ENCODE measurements at regions not wholly inside any gene's neighbourhood (a gene's known extent, or its start where the extent isn't known, plus 50 kb on each side); places are given as distances from the start of the nearest gene placed in this dataset.

DNA sequence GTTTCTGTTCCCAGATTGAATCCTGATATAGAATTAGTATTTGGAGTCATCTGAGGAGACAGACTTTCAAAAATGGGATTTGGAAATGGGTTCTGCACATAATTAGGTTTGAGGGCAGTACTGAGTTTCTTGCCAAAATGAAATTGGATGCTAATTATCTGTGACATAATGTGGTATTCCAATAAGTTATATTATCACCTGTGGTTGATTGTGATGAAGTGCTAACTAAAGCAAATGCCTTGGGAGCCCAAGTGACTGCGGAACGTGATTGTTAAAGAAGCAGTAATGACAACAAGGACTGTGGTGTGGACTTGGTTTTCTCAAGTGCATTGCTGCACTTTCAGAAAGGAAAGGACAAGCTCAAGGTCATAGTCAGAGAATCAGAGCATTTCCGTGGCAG, 337.0 kb downstream of the IPO8 start:
- no peaks in the 10 kb centered on the region for H3K27me3 ChIP-seq (ENCODE audit: low read length)
- H3K4me3 ChIP-seq (ENCODE audit: low read length): no peak overlapping the region
- H3K27ac ChIP-seq (ENCODE audit: low read length): no peak overlapping the region
- intact Hi-C loops (cut with micrococcal nuclease): no loop called here
- DNase-seq (no peak), ATAC-seq (no peak)
- H3K36me3 ChIP-seq (ENCODE audit: low read depth, low read length): no peaks in the 10 kb centered on the region
- no peaks in the 10 kb centered on the region for H3K9me2 ChIP-seq (replicated peaks; ENCODE audit: low read length)
- no peak overlapping the region for H2AFZ ChIP-seq (ENCODE audit: low read length)
- H3F3A ChIP-seq (ENCODE audit: low read length, unreplicated experiment): no peaks in the 10 kb centered on the region
- no peaks in the 10 kb centered on the region for H4K20me1 ChIP-seq (ENCODE audit: low read length)
- H3K9ac ChIP-seq (ENCODE audit: low read length): no peak overlapping the region
- ChIA-PET POLR2A (ENCODE audit: unreplicated experiment) (no interaction called here), CTCF (no interaction called here)
- no peak overlapping the region for H3K4me2 ChIP-seq (ENCODE audit: low read length)
- no peaks in the 10 kb centered on the region for H3K9me3 ChIP-seq (ENCODE audit: low read length)
- no peaks in the 10 kb centered on the region for H3K4me1 ChIP-seq (ENCODE audit: insufficient read depth, low read length)
- TF ChIP-seq, protein P1, sequence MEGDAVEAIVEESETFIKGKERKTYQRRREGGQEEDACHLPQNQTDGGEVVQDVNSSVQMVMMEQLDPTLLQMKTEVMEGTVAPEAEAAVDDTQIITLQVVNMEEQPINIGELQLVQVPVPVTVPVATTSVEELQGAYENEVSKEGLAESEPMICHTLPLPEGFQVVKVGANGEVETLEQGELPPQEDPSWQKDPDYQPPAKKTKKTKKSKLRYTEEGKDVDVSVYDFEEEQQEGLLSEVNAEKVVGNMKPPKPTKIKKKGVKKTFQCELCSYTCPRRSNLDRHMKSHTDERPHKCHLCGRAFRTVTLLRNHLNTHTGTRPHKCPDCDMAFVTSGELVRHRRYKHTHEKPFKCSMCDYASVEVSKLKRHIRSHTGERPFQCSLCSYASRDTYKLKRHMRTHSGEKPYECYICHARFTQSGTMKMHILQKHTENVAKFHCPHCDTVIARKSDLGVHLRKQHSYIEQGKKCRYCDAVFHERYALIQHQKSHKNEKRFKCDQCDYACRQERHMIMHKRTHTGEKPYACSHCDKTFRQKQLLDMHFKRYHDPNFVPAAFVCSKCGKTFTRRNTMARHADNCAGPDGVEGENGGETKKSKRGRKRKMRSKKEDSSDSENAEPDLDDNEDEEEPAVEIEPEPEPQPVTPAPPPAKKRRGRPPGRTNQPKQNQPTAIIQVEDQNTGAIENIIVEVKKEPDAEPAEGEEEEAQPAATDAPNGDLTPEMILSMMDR (conservative IDR thresholded peaks at IDR 0.05; ENCODE audit: low read depth, low read length): no peak
- TF ChIP-seq EZH2 (IDR thresholded peaks at IDR 0.05; ENCODE audit: low read length, unreplicated experiment): no peak
- TF ChIP-seq EZH2phosphoT487 (IDR thresholded peaks at IDR 0.05; ENCODE audit: borderline replicate concordance, low read length): no peak
- H3K79me2 ChIP-seq (ENCODE audit: low read length): no peaks in the 10 kb centered on the region
- no TSS peak for BruUV-seq (replicated peaks)

DNA sequence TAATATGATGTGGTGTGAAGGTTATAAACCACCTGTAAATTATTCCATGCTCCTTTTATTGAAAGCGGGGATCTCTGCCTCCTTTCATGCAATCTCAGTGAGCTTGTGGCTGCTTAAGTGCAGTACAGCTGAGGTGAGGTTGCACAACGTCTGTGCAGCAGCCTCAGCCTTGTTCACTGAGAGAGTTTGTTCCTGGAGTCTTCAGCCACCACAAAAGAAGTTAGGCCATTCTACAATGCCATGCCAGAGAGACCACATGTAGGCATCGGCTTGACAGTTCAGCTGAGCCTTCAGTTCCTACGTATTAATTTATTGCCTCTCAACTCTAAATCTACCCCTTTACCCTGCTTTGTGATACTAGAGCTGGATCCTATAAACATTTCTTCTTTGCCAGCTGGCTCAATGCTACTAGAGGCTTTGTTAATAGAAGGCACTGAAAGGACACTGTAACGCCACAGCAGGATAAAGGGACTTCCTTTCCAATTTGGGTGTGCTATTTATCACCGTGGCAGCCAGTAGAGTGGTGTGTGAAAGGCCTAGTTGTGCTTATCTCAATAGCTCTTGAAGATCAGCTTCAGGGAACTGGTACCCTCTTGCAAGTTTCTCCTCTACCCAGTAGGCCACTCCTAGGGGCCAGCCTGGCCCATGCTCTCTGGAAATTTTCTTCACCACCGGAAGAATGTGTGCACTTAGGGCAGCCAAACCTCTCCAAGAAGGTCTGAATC, 337.7 kb downstream of the IPO8 start:
- H3F3A ChIP-seq (ENCODE audit: low read length, unreplicated experiment): no peaks in the 10 kb centered on the region
- H3K79me2 ChIP-seq (ENCODE audit: low read length): no peaks in the 10 kb centered on the region
- H3K4me2 ChIP-seq (ENCODE audit: low read length): no peak overlapping the region
- H3K9me3 ChIP-seq (ENCODE audit: low read length): no peaks in the 10 kb centered on the region
- intact Hi-C loops (cut with micrococcal nuclease): no loop called here
- CTCF ChIA-PET: no interaction called here
- H3K4me3 ChIP-seq (ENCODE audit: low read length): no peak overlapping the region
- H4K20me1 ChIP-seq (ENCODE audit: low read length): no peaks in the 10 kb centered on the region
- H3K4me1 ChIP-seq (ENCODE audit: insufficient read depth, low read length): no peaks in the 10 kb centered on the region
- TF ChIP-seq EZH2phosphoT487 (IDR thresholded peaks at IDR 0.05; ENCODE audit: borderline replicate concordance, low read length): no peak
- TF ChIP-seq, protein P1 (conservative IDR thresholded peaks at IDR 0.05; ENCODE audit: low read depth, low read length): no peak
- no peak for TF ChIP-seq EZH2 (IDR thresholded peaks at IDR 0.05; ENCODE audit: low read length, unreplicated experiment)
- POLR2A ChIA-PET (ENCODE audit: unreplicated experiment): no interaction called here
- no peak overlapping the region for H3K9ac ChIP-seq (ENCODE audit: low read length)
- no peaks in the 10 kb centered on the region for H3K27me3 ChIP-seq (ENCODE audit: low read length)
- no peak overlapping the region for H2AFZ ChIP-seq (ENCODE audit: low read length)
- DNase-seq (no peak), ATAC-seq (no peak)
- H3K9me2 ChIP-seq (replicated peaks; ENCODE audit: low read length): no peaks in the 10 kb centered on the region
- no peaks in the 10 kb centered on the region for H3K36me3 ChIP-seq (ENCODE audit: low read depth, low read length)
- no peak overlapping the region for H3K27ac ChIP-seq (ENCODE audit: low read length)
- no TSS peak for BruUV-seq (replicated peaks)

DNA sequence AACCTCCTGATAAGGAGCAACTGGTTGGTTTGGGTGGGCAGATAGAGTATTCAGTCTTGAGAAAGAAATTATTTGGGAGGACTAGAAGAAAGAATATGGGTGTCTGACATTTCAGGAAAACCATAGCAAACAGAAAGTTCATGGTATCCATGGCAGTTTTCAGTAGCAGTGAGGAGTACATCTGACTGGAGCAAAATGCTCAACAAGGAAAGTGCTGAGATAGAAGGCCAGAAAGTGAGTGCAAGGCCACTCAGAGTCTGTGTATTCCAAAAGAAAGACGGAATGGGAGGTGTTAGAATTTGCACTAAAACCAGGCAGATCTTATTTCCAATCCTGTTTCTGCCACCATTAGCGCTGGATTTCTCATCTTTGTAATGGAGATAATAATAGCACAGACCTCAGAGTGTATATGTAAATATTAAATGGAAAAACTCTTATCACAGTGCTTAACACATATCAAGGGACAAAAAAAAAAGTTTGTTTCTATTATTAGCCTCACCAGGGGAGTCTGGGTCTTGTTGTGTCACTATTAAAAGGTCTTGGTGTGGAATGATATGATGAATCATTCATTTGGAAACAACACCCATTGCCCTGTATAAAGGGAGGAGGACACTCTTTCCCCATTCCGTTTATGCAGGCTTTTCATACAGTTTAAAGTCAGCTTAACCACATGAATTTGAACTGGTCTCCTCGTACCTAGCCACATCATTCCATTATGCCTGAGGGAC, 349.8 kb downstream of the IPO8 start:
- POLR2A ChIA-PET (ENCODE audit: unreplicated experiment): no interaction called here
- H3F3A ChIP-seq (ENCODE audit: low read length, unreplicated experiment): no peaks in the 10 kb centered on the region
- no peak overlapping the region for H3K4me2 ChIP-seq (ENCODE audit: low read length)
- no peak overlapping the region for H2AFZ ChIP-seq (ENCODE audit: low read length)
- H3K36me3 ChIP-seq (ENCODE audit: low read depth, low read length): no peaks in the 10 kb centered on the region
- no TSS peak for BruUV-seq (replicated peaks)
- no peak overlapping the region for H3K27ac ChIP-seq (ENCODE audit: low read length)
- no peaks in the 10 kb centered on the region for H3K9me2 ChIP-seq (replicated peaks; ENCODE audit: low read length)
- H4K20me1 ChIP-seq (ENCODE audit: low read length): no peaks in the 10 kb centered on the region
- H3K4me3 ChIP-seq (ENCODE audit: low read length): no peak overlapping the region
- no peaks in the 10 kb centered on the region for H3K4me1 ChIP-seq (ENCODE audit: insufficient read depth, low read length)
- TF ChIP-seq EZH2 (IDR thresholded peaks at IDR 0.05; ENCODE audit: low read length, unreplicated experiment) (no peak), EZH2phosphoT487 (IDR thresholded peaks at IDR 0.05; ENCODE audit: borderline replicate concordance, low read length) (no peak)
- TF ChIP-seq, protein P1 (conservative IDR thresholded peaks at IDR 0.05; ENCODE audit: low read depth, low read length): no peak
- ATAC-seq (no peak), DNase-seq (no peak)
- H3K79me2 ChIP-seq (ENCODE audit: low read length): no peaks in the 10 kb centered on the region
- H3K27me3 ChIP-seq (ENCODE audit: low read length): no peaks in the 10 kb centered on the region
- no peaks in the 10 kb centered on the region for H3K9me3 ChIP-seq (ENCODE audit: low read length)
- intact Hi-C loops (cut with micrococcal nuclease): no loop called here
- CTCF ChIA-PET: no interaction called here
- no peak overlapping the region for H3K9ac ChIP-seq (ENCODE audit: low read length)
